ENCODE measurements at regions not wholly inside any gene's neighbourhood (a gene's known extent, or its start where the extent isn't known, plus 50 kb on each side); places are given as distances from the start of the nearest gene placed in this dataset.

DNA sequence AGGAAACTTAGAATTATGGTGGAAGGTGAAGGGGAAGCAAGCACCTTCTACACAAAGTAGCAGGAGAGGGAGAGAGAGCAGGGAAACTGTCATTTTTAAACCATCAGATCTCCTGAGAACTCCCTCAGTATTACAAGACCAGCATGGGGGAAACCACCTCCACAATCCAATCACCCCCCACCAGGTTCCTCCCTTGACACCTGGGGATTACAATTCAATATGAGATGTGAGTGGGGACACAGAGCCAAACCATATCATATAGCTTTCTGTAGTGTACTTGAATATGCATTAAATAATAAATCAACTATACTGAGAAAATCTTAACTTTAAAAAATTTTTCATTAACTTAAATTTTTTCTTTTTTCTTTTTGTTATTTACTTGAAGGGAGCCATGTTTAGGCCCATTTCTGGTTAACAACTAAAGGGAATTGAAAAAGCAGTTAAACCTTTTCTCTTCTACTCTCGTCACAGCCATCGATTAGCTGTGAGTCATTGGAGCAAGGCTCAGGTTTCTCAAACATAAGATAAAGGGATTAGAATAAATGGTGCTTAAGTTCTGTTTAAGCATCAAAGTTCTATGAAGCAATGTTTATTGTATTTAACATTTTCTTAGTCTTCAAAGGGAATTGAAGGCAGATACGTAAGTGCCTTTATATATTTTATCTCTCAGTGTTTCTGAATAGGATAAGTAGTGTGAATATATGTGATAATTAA is 72.2 kb upstream of the DPT start (continued):
- TF ChIP-seq, protein P1, sequence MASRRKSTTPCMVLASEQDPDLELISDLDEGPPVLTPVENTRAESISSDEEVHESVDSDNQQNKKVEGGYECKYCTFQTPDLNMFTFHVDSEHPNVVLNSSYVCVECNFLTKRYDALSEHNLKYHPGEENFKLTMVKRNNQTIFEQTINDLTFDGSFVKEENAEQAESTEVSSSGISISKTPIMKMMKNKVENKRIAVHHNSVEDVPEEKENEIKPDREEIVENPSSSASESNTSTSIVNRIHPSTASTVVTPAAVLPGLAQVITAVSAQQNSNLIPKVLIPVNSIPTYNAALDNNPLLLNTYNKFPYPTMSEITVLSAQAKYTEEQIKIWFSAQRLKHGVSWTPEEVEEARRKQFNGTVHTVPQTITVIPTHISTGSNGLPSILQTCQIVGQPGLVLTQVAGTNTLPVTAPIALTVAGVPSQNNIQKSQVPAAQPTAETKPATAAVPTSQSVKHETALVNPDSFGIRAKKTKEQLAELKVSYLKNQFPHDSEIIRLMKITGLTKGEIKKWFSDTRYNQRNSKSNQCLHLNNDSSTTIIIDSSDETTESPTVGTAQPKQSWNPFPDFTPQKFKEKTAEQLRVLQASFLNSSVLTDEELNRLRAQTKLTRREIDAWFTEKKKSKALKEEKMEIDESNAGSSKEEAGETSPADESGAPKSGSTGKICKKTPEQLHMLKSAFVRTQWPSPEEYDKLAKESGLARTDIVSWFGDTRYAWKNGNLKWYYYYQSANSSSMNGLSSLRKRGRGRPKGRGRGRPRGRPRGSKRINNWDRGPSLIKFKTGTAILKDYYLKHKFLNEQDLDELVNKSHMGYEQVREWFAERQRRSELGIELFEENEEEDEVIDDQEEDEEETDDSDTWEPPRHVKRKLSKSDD (CRISPR knock-in tag; IDR thresholded peaks at IDR 0.05; ENCODE audit: low read depth) = no peak
- TF ChIP-seq, protein P2, sequence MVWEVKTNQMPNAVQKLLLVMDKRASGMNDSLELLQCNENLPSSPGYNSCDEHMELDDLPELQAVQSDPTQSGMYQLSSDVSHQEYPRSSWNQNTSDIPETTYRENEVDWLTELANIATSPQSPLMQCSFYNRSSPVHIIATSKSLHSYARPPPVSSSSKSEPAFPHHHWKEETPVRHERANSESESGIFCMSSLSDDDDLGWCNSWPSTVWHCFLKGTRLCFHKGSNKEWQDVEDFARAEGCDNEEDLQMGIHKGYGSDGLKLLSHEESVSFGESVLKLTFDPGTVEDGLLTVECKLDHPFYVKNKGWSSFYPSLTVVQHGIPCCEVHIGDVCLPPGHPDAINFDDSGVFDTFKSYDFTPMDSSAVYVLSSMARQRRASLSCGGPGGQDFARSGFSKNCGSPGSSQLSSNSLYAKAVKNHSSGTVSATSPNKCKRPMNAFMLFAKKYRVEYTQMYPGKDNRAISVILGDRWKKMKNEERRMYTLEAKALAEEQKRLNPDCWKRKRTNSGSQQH (CRISPR knock-in tag; IDR thresholded peaks at IDR 0.05; ENCODE audit: low read depth) = no peak
- TF ChIP-seq ZNF713 (CRISPR knock-in tag; IDR thresholded peaks at IDR 0.05) (no peak), SMYD3 (CRISPR knock-in tag; IDR thresholded peaks at IDR 0.05) (no peak), ZFAT (CRISPR knock-in tag; conservative IDR thresholded peaks at IDR 0.05) (no peak), SMAD3 (CRISPR knock-in tag; IDR thresholded peaks at IDR 0.05) (peak; percentile 85), SALL2 (CRISPR knock-in tag; IDR thresholded peaks at IDR 0.05) (no peak), RFX1 (IDR thresholded peaks at IDR 0.05) (no peak), RBAK (CRISPR knock-in tag; IDR thresholded peaks at IDR 0.05) (no peak)
- TF ChIP-seq, protein P3, sequence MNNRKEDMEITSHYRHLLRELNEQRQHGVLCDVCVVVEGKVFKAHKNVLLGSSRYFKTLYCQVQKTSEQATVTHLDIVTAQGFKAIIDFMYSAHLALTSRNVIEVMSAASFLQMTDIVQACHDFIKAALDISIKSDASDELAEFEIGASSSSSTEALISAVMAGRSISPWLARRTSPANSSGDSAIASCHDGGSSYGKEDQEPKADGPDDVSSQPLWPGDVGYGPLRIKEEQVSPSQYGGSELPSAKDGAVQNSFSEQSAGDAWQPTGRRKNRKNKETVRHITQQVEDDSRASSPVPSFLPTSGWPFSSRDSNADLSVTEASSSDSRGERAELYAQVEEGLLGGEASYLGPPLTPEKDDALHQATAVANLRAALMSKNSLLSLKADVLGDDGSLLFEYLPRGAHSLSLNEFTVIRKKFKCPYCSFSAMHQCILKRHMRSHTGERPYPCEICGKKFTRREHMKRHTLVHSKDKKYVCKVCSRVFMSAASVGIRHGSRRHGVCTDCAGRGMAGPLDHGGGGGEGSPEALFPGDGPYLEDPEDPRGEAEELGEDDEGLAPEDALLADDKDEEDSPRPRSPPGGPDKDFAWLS (CRISPR knock-in tag; IDR thresholded peaks at IDR 0.05; ENCODE audit: borderline replicate concordance) = no peak
- TF ChIP-seq, protein P4, sequence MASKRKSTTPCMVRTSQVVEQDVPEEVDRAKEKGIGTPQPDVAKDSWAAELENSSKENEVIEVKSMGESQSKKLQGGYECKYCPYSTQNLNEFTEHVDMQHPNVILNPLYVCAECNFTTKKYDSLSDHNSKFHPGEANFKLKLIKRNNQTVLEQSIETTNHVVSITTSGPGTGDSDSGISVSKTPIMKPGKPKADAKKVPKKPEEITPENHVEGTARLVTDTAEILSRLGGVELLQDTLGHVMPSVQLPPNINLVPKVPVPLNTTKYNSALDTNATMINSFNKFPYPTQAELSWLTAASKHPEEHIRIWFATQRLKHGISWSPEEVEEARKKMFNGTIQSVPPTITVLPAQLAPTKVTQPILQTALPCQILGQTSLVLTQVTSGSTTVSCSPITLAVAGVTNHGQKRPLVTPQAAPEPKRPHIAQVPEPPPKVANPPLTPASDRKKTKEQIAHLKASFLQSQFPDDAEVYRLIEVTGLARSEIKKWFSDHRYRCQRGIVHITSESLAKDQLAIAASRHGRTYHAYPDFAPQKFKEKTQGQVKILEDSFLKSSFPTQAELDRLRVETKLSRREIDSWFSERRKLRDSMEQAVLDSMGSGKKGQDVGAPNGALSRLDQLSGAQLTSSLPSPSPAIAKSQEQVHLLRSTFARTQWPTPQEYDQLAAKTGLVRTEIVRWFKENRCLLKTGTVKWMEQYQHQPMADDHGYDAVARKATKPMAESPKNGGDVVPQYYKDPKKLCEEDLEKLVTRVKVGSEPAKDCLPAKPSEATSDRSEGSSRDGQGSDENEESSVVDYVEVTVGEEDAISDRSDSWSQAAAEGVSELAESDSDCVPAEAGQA (IDR thresholded peaks at IDR 0.05; ENCODE audit: low read depth) = no peak
- TF ChIP-seq, protein P4 (CRISPR knock-in tag; IDR thresholded peaks at IDR 0.05; ENCODE audit: borderline replicate concordance) = no peak
- TF ChIP-seq, protein P5, sequence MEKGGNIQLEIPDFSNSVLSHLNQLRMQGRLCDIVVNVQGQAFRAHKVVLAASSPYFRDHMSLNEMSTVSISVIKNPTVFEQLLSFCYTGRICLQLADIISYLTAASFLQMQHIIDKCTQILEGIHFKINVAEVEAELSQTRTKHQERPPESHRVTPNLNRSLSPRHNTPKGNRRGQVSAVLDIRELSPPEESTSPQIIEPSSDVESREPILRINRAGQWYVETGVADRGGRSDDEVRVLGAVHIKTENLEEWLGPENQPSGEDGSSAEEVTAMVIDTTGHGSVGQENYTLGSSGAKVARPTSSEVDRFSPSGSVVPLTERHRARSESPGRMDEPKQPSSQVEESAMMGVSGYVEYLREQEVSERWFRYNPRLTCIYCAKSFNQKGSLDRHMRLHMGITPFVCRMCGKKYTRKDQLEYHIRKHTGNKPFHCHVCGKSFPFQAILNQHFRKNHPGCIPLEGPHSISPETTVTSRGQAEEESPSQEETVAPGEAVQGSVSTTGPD (CRISPR knock-in tag; IDR thresholded peaks at IDR 0.05) = no peak
- TF ChIP-seq, protein P6, sequence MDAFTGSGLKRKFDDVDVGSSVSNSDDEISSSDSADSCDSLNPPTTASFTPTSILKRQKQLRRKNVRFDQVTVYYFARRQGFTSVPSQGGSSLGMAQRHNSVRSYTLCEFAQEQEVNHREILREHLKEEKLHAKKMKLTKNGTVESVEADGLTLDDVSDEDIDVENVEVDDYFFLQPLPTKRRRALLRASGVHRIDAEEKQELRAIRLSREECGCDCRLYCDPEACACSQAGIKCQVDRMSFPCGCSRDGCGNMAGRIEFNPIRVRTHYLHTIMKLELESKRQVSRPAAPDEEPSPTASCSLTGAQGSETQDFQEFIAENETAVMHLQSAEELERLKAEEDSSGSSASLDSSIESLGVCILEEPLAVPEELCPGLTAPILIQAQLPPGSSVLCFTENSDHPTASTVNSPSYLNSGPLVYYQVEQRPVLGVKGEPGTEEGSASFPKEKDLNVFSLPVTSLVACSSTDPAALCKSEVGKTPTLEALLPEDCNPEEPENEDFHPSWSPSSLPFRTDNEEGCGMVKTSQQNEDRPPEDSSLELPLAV (CRISPR knock-in tag; conservative IDR thresholded peaks at IDR 0.05; ENCODE audit: low read depth) = no peak
